SK-N-SH (cell line): ENCODE measurements at regions not wholly inside any gene's neighbourhood (a gene's known extent, or its start where the extent isn't known, plus 50 kb on each side); places are given as distances from the start of the nearest gene placed in this dataset.

ENCODE experiments used
- CTCF ChIA-PET: fragments of 300-600, 350-600 bp; formaldehyde crosslinking; extraction: SDS; loops from one replicate; lab custom pipeline; 2021; lab: Yijun Ruan, JAX
- POLR2A ChIA-PET: fragments of 350-600 bp; sonication (Branson Sonifier 250); formaldehyde crosslinking; extraction: SDS; loops from one replicate; lab custom pipeline; 2020; ENCODE audit warnings: antibody characterized with exemption, inconsistent platforms; lab: Yijun Ruan, JAX
- DNase-seq: peaks from one replicate; pipeline ENCODE4 v3.0.0; 2012
- H2AFZ ChIP-seq: fragments of 200-600 bp; sonication (generic); 2 replicates; pipeline ENCODE4 v1.8.1; 2016; ENCODE audit warnings: antibody characterized with exemption, mild to moderate bottlenecking, low read depth
- H3F3A ChIP-seq: fragments of 200-600 bp; sonication (generic); replicated peaks from 2 replicates; pipeline ENCODE3; 2016; ENCODE audit warnings: antibody characterized with exemption, mild to moderate bottlenecking; ENCODE audit not compliant: insufficient read depth
- H3K27ac ChIP-seq, 2 experiments: fragments of 200-500 bp in 1 of 2; fragments of 200-600 bp in 1 of 2; sonication (Bioruptor generic) in 1 of 2; sonication (generic), shearing (Covaris generic) in 1 of 2; 2 replicates each; pipeline versions ENCODE4 v1.5.1 to v1.6.1; 2014 to 2016; ENCODE audit warnings: low read depth in 2 of 2, inconsistent platforms in 1 of 2, low read length in 1 of 2, mild to moderate bottlenecking in 1 of 2, mixed read lengths in 1 of 2
- H3K27me3 ChIP-seq: fragments of 200-600 bp; sonication (generic), shearing (Covaris generic); 2 replicates; pipeline ENCODE4 v1.6.1; 2016; ENCODE audit warnings: mixed run types; ENCODE audit not compliant: insufficient read depth
- H3K36me3 ChIP-seq, 2 experiments: fragments of 200-500 bp in 1 of 2; fragments of 200-600 bp in 1 of 2; sonication (Bioruptor generic) in 1 of 2; sonication (generic) in 1 of 2; replicated peaks in 1 of 2; 2 replicates each; pipeline versions ENCODE3 to v1.5.1; 2014 to 2016; ENCODE audit warnings: low read length in 1 of 2, mild to moderate bottlenecking in 1 of 2; ENCODE audit not compliant: insufficient read depth in 2 of 2, control insufficient read depth in 1 of 2
- H3K4me1 ChIP-seq, 2 experiments: fragments of 200-500 bp in 1 of 2; fragments of 200-600 bp in 1 of 2; sonication (Bioruptor generic) in 1 of 2; sonication (generic), shearing (Covaris generic) in 1 of 2; 2 replicates each; pipeline versions ENCODE4 v1.5.1 to v1.6.1; 2014 to 2016; ENCODE audit warnings: low read depth in 1 of 2, low read length in 1 of 2, mixed run types in 1 of 2; ENCODE audit not compliant: insufficient read depth in 2 of 2, control insufficient read depth in 1 of 2
- H3K4me2 ChIP-seq: fragments of 200-600 bp; sonication (generic), shearing (Covaris generic); 2 replicates; pipeline ENCODE4 v1.6.1; 2017; ENCODE audit warnings: mixed run types
- H3K4me3 ChIP-seq, 2 experiments: fragments of 200-500 bp in 1 of 2; fragments of 200-600 bp in 1 of 2; sonication (Bioruptor generic) in 1 of 2; sonication (generic), shearing (Covaris generic) in 1 of 2; 2 replicates each; pipeline versions ENCODE4 v1.5.1 to v1.8.1; 2014 to 2016; ENCODE audit warnings: low read depth in 2 of 2, inconsistent platforms in 1 of 2, low read length in 1 of 2, mild to moderate bottlenecking in 1 of 2, mixed read lengths in 1 of 2, moderate library complexity in 1 of 2
- H3K79me2 ChIP-seq: fragments of 200-600 bp; sonication (generic); 2 replicates; pipeline ENCODE4 v1.8.1; 2017; ENCODE audit warnings: mild to moderate bottlenecking; ENCODE audit not compliant: insufficient read depth
- H3K9ac ChIP-seq: fragments of 200-600 bp; sonication (generic); 2 replicates; pipeline ENCODE4 v1.6.1; 2017; ENCODE audit warnings: mixed run types
- H3K9me2 ChIP-seq: fragments of 200-600 bp; sonication (generic); 2 replicates; pipeline ENCODE4 v1.6.1; 2017; ENCODE audit warnings: mixed run types
- H3K9me3 ChIP-seq: fragments of 200-600 bp; sonication (generic); 2 replicates; pipeline ENCODE4 v1.6.1; 2017; ENCODE audit warnings: mixed run types, mild to moderate bottlenecking, moderate library complexity
- H4K20me1 ChIP-seq: fragments of 200-600 bp; sonication (generic); 2 replicates; pipeline ENCODE4 v1.6.1; 2017; ENCODE audit warnings: mild to moderate bottlenecking, mixed run types; ENCODE audit not compliant: insufficient read depth
- EZH2phosphoT487 ChIP-seq: fragments of 200-600 bp; sonication (generic); IDR thresholded peaks from 2 replicates; pipeline ENCODE4 v1.6.1; 2017; ENCODE audit warnings: low read depth, mixed run types, mild to moderate bottlenecking, antibody characterized with exemption, moderate library complexity, borderline replicate concordance
- GATA2 ChIP-seq: sonication (generic); formaldehyde crosslinking; IDR thresholded peaks from 2 replicates; pipeline ENCODE4 v1.5.0; 2020; ENCODE audit warnings: mild to moderate bottlenecking, missing genetic modification reagents
- MEF2A ChIP-seq: IDR thresholded peaks from 2 replicates; pipeline ENCODE4 v1.4.0; 2012; ENCODE audit warnings: low read depth, borderline replicate concordance
- NFIC ChIP-seq: IDR thresholded peaks from 2 replicates; pipeline ENCODE4 v1.4.0; 2012; ENCODE audit warnings: borderline replicate concordance
- POLR2AphosphoS5 ChIP-seq: IDR thresholded peaks from 2 replicates; pipeline ENCODE4 v1.6.1; 2012; ENCODE audit warnings: low read depth, low read length
- RCOR1 ChIP-seq: fragments of 150-350 bp; IDR thresholded peaks from 2 replicates; pipeline ENCODE4 v1.6.1; 2017; ENCODE audit warnings: antibody characterized with exemption, low read length
- SIN3A ChIP-seq: IDR thresholded peaks from 2 replicates; pipeline ENCODE4 v1.6.1; 2012; ENCODE audit warnings: low read depth, mild to moderate bottlenecking, low read length, moderate library complexity, borderline replicate concordance
- TAF1 ChIP-seq: IDR thresholded peaks from 2 replicates; pipeline ENCODE4 v1.6.1; 2012; ENCODE audit warnings: low read depth, mild to moderate bottlenecking, low read length, moderate library complexity, borderline replicate concordance
- YY1 ChIP-seq: IDR thresholded peaks from 2 replicates; pipeline ENCODE4 v1.4.0; 2012; ENCODE audit warnings: low read depth, mild to moderate bottlenecking
- WGBS: methylation state at CpG from one replicate; pipeline ENCODE4 v1.1.6; 2017; ENCODE audit warnings: low lambda C conversion rate; 5-methylcytosine and 5-hydroxymethylcytosine counted together
- TF ChIP-seq, protein P1 (sequence below): fragments of 150-350 bp; IDR thresholded peaks from 2 replicates; pipeline ENCODE4 v1.6.1; 2017; ENCODE audit warnings: antibody characterized with exemption, low read length, low read depth, borderline replicate concordance
- TF ChIP-seq, protein P2 (sequence below): fragments of 150-350 bp; IDR thresholded peaks from 2 replicates; pipeline ENCODE4 v1.6.1; 2016; ENCODE audit warnings: mild to moderate bottlenecking, low read depth, low read length
- TF ChIP-seq, protein P3 (sequence below): IDR thresholded peaks from 2 replicates; pipeline ENCODE4 v1.4.0; 2012; ENCODE audit warnings: low read depth

DNA sequence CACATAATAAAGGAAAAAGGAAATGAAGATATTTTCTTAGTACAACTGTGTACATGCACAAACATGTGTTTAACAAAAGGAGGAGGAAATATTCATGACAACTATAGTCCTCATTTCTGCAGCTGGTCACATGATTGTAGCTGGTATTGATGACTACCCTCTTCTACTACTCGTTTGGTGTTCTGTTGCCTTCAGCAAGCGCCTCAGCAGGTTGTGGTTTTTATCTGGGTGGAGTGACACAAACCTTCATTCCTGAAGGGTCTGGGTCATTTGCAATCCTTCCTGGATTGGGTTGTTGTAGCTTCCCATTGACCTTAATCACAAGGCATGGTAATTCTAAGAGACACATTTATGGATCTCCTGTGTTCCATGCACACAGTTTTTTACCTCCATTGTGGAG lies 1009.9 kb upstream of the USP15 start:
- H3F3A ChIP-seq, result no peaks in the 10 kb centered on the region
- H3K4me2 ChIP-seq, result no peak overlapping the region
- POLR2A ChIA-PET, result no interaction called here
- no peak overlapping the region for H3K27ac ChIP-seq
- no peaks in the 10 kb centered on the region for H3K27me3 ChIP-seq
- H3K9me2 ChIP-seq, result no peaks in the 10 kb centered on the region
- CTCF ChIA-PET, result no interaction called here
- no peak overlapping the region for H2AFZ ChIP-seq
- WGBS, result 0% methylated on average over 2 of the region's 2 CpGs
- H3K4me3 ChIP-seq, result no peak overlapping the region
- no peak overlapping the region for H3K9ac ChIP-seq
- H3K4me1 ChIP-seq, result no peaks in the 10 kb centered on the region
- no peak for TF ChIP-seq POLR2AphosphoS5
- TF ChIP-seq MEF2A, result no peak
- TF ChIP-seq, protein P1, sequence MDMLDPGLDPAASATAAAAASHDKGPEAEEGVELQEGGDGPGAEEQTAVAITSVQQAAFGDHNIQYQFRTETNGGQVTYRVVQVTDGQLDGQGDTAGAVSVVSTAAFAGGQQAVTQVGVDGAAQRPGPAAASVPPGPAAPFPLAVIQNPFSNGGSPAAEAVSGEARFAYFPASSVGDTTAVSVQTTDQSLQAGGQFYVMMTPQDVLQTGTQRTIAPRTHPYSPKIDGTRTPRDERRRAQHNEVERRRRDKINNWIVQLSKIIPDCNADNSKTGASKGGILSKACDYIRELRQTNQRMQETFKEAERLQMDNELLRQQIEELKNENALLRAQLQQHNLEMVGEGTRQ, result no peak
- TF ChIP-seq, protein P2, sequence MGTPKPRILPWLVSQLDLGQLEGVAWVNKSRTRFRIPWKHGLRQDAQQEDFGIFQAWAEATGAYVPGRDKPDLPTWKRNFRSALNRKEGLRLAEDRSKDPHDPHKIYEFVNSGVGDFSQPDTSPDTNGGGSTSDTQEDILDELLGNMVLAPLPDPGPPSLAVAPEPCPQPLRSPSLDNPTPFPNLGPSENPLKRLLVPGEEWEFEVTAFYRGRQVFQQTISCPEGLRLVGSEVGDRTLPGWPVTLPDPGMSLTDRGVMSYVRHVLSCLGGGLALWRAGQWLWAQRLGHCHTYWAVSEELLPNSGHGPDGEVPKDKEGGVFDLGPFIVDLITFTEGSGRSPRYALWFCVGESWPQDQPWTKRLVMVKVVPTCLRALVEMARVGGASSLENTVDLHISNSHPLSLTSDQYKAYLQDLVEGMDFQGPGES, result no peak
- H3K79me2 ChIP-seq, result no peaks in the 10 kb centered on the region
- H4K20me1 ChIP-seq, result no peaks in the 10 kb centered on the region
- DNase-seq, result no peak
- H3K36me3 ChIP-seq, result no peaks in the 10 kb centered on the region
- peaks cover 4% of the 10 kb centered on the region; the same call in 1 of the 2 replicates for H3K9me3 ChIP-seq

DNA sequence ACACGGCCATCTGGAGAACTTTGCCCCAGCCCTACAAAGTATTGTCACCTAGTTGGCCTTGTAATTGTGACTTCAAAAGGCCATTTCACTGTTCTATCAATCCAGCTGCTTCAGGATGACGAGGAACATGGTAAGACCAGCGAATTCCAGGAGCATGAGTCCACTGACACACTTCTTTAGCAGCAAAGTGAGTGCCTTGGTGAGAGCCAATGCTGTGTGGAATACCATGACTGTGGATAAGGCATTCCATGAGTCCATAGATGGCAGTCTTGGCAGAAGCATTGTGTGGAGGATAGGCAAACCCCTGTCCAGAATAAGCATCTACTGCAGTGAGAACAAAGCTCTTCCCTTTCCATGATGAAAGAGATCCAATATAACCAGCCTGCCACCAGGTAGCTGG lies 1009.1 kb upstream of the USP15 start:
- no peaks in the 10 kb centered on the region for H3K27me3 ChIP-seq
- no peaks in the 10 kb centered on the region for H4K20me1 ChIP-seq
- no peak for TF ChIP-seq SIN3A
- no peak for TF ChIP-seq YY1
- no peak for TF ChIP-seq TAF1
- no peak for TF ChIP-seq NFIC
- no peak for TF ChIP-seq GATA2 (CRISPR knock-in tag)
- TF ChIP-seq, protein P3, sequence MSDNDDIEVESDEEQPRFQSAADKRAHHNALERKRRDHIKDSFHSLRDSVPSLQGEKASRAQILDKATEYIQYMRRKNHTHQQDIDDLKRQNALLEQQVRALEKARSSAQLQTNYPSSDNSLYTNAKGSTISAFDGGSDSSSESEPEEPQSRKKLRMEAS, result no peak
- TF ChIP-seq RCOR1, result no peak
- no peak for TF ChIP-seq EZH2phosphoT487
- TF ChIP-seq, all 33 proteins: peak for 0
- no peak overlapping the region for H3K9ac ChIP-seq
- H2AFZ ChIP-seq, result no peak overlapping the region
- no peak for DNase-seq
- WGBS, result 0% methylated on average over 3 of the region's 3 CpGs
- no peak overlapping the region for H3K4me3 ChIP-seq
- H3K9me2 ChIP-seq, result no peaks in the 10 kb centered on the region
- POLR2A ChIA-PET, result no interaction called here
- no peak overlapping the region for H3K27ac ChIP-seq
- H3K36me3 ChIP-seq, result no peaks in the 10 kb centered on the region
- no peaks in the 10 kb centered on the region for H3K4me1 ChIP-seq
- peaks cover 4% of the 10 kb centered on the region; the same call in 1 of the 2 replicates for H3K9me3 ChIP-seq
- H3F3A ChIP-seq, result no peaks in the 10 kb centered on the region
- CTCF ChIA-PET, result no interaction called here
- H3K79me2 ChIP-seq, result no peaks in the 10 kb centered on the region
- H3K4me2 ChIP-seq, result no peak overlapping the region
